GM18505 (cell line): ENCODE measurements at regions not wholly inside any gene's neighbourhood (a gene's known extent, or its start where the extent isn't known, plus 50 kb on each side); places are given as distances from the start of the nearest gene placed in this dataset.
"Not testable (repeated sequence)": the region's sequence is repeated elsewhere in the genome, so short reads cannot be mapped to it uniquely, and the experiment has no call there.

Experiments
- ATAC-seq: cut with Tn5 transposase; IDR thresholded peaks from one replicate; pipeline ENCODE4 v1.9.1; 2021; ENCODE audit not compliant: unreplicated experiment
- POLR2A ChIP-seq: IDR thresholded peaks from 4 replicates; pipeline ENCODE4 v1.6.1; 2011; ENCODE audit warnings: borderline replicate concordance; ENCODE audit not compliant: insufficient read depth, insufficient read length; ENCODE audit errors: extremely low read depth

DNA sequence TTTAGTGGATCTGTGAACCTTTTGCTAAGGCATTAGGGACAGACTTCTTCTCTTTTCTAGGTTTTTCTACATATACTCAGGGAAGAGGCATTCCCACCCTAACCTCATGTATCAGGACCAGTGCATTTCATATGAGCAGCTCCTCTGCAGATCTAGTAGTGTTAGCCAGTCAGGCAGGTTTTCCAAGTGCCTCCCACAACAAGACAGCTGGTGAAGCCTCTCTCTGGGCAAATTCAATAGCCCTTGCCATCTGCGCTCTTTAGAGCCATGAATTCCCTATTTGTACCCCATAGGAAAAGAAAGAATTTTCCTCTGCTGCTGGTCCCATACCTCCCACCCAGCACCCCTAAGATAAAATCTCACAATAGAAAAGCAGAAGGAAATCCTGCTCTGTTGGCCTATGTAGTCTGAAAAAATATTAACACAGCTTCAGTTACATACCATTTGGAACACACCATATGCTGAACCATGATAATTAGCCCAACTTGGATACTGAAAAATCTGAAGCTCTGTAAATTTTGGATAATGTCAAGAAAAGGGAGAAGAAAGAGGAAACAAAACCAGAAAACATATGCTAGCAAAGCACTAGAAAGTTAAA is 1354.6 kb upstream of the NRXN1 start:
- ATAC-seq, result no peak
- no peak for TF ChIP-seq POLR2A

DNA sequence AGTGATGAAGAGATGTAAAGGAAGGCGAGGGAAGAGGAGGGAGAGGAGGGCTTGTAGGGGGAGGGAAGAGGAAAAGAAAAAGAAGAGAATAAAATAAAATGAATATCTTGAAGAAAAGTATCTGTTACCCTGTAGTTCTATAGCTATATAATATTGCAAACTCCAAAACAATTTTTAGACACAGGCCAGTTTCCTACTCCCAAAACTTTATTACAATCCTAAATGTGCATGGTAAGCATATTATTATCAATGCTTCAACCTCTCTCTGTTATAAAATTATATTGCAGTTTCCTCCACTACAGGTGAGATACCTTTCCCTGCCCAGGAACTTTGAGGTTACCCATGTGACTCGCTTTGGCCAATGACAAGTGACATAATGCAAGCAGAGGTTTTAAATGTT is 1351.6 kb upstream of the NRXN1 start:
- ATAC-seq, result no peak
- no peak for TF ChIP-seq POLR2A

DNA sequence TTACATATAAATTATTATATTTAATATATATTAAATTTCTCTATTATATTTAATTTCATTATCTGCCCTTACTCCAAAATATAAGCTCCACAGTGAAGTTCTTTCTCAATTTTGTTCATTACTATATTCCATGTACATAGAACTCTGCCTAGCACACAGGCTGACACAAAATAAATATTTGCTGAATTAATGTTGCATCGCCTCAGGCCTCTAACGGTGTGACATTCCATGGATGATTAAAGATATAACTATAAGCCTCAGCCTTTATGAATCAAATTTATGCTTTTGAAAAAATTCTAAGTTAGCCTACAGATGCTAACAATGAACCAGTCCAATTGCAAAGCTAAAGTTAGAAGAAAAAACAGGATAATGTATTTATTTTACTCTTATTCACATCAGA is 1337.2 kb upstream of the NRXN1 start:
- TF ChIP-seq POLR2A, result no peak

DNA sequence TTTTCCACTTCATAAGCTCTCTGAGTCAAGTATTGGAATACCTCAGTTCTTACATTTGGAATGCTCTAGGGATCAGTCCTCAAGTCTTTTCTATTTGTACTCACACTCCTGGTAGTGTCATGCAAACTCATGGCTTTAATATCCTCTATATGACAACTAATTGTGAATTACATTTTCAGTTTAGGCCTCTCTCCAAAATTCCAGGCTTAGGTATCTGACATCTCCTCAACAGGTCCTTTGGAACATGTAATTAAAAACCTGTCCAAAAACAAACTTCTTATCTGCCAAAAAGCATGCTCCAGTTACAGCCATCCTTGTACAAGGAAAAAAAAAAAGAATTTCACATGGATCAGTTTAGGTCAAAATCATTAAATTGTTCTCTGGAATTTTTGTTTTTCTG is 1336.2 kb upstream of the NRXN1 start:
- no peak for TF ChIP-seq POLR2A
- ATAC-seq, result no peak

More for the DNA sequence above, 1337.2 kb upstream of the NRXN1 start:
- ATAC-seq, result no peak

DNA sequence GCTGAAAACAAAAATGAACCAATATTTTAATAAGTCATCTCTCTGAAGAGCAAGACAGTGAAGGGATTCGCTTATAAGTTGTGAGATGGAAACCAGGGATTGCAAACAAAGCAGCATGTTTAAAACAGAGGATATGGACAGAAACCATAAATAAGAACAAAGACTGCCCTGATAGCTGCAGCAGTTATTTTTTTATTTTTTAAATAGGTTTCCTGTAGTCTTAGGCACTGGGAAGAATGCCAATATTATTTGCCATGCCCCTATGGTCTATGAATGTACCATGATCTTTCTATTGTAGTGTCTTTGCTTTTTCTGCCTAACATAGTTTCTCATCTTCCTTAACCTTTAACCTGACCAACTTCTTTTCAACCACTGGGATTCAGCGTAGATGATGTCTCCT is 1334.0 kb upstream of the NRXN1 start:
- ATAC-seq, result no peak
- no peak for TF ChIP-seq POLR2A

DNA sequence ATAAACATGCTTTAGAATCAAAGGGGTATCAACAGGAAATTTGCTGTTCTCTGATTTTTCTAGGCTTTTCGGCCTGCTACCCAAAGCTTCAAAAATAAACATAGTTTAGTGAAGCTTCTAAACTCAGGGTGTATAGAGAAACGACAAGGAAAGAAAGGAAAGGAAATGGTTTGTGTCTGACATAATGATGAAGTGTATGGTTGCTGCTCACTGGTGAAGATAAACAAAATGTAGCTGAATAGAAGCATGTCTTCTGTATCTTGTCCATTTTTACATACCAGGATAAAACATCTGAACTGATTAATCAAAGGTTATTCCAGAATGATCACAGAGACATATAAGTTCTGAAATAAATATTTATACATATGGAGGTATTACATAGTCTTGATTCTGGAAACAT is 1324.6 kb upstream of the NRXN1 start:
- no peak for TF ChIP-seq POLR2A

DNA sequence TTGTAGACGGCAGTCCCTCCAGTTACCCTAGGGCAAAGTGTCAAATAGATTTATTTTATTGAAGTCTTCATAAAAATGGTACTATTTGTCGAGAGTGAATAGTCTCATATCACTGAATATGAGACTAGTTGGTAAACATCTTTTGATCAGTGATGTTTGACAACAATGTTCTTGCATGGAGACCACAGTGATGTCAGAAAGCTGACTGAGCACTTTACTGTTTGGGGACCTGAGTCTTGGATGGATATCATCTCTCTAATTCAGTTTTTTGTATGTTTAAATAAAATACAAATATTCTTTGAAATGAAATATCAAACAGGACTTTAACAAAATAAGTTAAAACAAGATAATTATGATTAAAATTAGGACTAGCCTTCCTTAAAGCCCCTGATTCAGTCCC is 1315.4 kb upstream of the NRXN1 start:
- no peak for ATAC-seq
- TF ChIP-seq POLR2A, result no peak

More for the DNA sequence above, 1324.6 kb upstream of the NRXN1 start:
- ATAC-seq, result no peak

DNA sequence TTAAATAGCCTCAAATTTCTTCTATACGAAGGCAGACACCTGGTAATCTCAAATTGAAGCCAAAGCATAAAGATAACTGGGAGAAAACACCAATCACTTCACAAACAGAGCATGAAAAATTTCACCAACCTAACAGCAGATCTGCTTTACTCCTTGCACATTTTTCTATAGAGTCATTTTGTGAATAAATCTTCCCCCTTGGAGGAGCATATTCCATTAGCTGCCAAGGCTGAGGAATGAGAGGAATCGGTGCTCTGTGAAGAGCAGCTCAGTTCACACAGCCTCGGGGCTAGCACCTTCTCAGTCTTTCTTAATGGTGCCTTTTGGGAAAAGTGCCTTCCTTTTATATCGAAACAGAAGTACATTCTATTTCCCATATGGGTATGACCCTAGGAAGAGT is 1313.7 kb upstream of the NRXN1 start:
- no peak for ATAC-seq
- no peak for TF ChIP-seq POLR2A

DNA sequence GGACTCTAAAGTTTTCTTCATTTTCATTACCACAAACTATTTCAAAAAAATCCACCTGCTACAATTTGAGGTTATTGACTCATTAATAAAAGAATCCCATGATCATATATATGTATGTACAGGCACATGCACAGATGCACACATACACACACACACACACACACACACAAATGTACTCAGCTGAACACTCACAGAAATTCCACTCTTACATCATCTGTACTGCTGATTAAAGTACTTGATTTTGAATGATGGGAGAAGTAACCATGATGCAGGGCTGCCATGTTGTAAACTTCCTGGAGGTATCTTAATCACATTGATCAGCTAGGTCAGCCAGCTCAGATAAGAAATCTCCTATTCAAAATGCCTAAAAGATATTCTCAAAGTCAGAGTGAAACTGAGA is 1313.2 kb upstream of the NRXN1 start:
- ATAC-seq, result no peak
- no peak for TF ChIP-seq POLR2A

DNA sequence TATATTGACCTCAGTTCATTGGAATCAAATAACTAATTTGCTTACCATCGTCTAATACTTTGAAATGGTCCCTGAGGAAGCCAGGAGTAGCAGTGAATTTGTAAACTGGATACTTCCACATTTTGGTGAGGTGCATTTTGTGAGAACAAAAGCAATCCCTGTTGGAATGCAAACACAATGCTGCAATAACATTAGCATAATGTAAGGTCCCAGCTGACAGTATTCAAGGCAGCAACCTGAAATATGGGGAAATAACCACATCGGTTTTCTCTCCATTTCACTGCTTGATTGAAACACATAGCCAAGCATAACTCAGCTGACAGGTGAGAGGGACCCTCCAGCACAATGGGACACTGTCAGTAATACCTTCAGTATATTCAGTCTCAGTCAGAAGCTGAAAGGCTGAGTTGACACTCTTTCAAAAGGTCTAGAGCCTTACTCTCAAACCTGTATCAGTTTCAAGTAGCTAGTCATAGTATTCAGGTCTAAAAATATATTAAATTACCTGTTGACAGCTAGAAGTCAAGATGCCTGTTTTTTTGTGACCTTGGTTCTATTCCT is 1311.9 kb upstream of the NRXN1 start:
- ATAC-seq, result no peak
- TF ChIP-seq POLR2A, result no peak

DNA sequence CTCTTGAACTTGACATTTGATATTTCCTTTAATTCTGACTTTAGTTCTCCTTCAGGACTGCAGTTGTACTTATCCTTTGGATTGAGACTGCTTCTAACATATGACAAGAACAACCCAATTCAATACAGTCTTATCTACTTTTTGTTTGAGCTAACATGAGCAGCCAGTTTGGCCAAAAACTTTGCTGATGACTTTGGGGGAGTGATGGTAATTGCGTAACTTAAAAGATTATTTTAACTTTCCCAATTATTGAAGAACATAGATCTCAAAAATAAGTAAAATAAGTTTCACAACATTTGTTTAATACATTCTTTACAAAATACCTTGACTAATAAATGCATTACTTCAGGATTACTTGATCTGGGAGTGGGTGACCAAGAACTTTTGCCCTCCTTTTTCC is 1311.1 kb upstream of the NRXN1 start:
- TF ChIP-seq POLR2A, result no peak
- ATAC-seq, result no peak

DNA sequence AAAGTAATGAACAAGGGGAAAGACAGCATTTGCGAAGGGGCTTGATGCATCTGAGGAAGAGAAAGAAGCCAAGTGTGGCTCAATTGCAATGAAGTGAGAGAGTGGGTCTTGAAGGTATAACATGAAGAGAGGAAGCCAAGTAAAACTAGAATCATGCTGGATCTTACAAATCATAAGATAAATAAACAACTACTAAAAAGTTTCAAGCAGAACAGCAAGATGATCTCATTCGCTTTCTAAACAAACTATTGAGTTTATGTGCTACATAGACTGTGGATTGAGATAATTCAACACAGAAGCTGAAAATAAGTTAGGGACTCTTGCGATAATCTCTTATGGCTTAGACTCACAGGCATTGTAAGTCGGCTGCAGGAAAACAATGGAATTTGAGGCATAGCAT is 1310.5 kb upstream of the NRXN1 start:
- no peak for ATAC-seq
- no peak for TF ChIP-seq POLR2A

DNA sequence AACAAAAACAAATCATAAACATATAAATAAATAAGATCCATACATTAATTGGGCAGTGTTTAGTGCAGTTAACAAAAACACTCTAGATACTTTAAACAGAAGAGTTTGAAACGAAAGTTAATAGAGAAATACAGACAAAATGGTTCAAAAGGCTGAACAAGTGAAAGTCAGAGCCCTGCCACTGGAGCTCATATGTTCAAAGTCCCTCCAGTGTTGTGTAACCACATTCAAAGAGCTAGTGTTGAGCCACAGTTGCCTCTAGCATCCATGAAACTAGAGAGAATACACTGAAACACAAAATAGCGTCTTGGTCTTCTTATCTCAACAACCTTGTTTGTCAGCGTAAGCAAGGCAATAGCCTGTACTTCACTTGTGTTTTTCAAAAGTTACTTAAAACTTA is 1309.8 kb upstream of the NRXN1 start:
- TF ChIP-seq POLR2A, result no peak
- ATAC-seq, result no peak

DNA sequence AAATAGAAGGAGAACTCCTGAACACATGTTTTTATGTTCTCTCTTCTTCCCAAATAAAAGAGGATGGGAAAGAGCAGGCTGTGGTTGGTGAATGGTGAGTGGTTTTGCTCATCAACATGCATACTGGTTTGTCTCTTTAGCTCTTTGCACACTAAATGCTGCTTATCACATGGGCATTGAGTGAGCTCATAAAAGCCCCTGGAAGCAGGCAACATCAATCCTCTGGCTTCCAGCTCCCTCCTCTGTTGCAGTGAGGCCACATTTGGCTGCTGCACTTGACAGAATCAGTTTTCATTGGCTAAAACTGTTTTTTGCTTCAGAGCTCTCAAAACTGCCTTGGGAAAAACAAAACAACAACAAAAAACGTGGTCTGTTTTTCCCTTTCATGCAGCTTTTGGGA is 1308.2 kb upstream of the NRXN1 start:
- ATAC-seq, result no peak
- no peak for TF ChIP-seq POLR2A

DNA sequence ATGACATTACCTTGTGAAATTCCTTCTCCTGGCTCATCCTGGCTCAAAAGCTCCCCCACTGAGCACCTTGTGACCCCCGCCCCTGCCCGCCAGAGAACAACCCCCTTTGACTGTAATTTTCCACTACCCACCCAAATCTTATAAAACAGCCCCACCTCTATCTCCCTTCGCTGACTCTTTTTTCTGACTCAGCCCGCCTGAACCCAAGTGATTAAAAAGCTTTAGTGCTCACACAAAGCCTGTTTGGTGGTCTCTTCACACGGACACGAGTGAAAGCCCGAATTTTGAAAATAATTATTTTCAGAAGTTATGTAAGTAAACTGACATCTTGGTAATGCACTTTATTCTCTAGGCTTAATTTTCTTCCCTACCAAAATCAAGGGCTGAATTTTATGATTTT is 1305.9 kb upstream of the NRXN1 start:
- ATAC-seq, result not testable (repeated sequence)
